ENCODE measurements at regions not wholly inside any gene's neighbourhood (a gene's known extent, or its start where the extent isn't known, plus 50 kb on each side); places are given as distances from the start of the nearest gene placed in this dataset.
"Not testable (repeated sequence)": the region's sequence is repeated elsewhere in the genome, so short reads cannot be mapped to it uniquely, and the experiment has no call there.

DNA sequence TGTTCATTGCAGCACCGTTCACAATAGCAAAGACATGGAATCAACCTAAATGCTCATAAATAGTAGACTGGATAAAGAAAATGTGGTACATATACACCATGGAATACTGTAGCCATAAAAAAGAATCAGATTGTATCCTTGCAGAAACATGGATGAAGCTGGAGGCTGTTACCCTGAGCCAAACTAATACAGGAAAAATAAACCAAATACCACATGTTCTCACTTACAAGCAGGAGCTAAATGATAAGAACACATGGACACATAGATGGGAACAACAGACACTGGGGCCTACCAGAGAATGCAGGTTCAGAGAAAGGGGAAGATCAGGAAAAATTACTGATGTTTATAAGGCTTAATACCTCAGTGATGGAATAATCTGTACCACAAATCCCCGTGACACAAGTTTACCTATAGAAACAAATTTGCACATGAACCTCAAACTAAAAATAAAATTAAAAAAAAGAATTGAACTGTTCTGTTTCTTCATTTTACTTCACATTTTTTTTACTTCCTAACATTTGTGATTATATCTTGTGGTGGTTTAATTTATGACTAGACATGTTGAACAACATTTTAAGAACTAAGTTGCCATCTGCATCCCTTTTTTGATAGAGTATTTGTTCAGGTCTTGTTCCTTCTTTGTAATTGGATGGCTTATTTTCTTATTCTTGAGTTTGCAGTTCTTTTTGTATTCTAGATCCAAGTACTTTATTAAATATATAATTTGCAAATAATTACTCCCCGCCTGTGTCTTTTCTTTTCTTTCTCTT lies 835.2 kb downstream of the FSCB start:
- no peak for DNase-seq
- intact Hi-C loops (cut with DNase I) = no loop called here

DNA sequence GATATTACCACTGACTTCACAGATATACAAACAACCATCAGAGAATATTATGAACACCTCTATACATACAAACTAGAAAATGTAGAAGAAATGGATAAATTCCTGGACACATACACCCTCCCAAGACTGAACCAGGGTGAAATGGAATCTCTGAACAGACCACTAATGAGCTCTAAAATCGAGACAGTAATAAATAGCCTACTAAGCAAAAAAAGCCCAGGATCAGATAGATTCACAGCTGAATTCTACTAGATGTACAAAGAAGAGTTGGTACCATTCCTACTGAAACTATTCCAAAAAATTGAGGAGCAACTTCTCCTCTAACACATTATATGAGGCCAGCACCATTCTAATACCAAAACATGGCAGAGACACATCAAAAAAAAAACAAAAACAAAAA lies 837.7 kb downstream of the FSCB start:
- intact Hi-C loops (cut with DNase I) = no loop called here

DNA sequence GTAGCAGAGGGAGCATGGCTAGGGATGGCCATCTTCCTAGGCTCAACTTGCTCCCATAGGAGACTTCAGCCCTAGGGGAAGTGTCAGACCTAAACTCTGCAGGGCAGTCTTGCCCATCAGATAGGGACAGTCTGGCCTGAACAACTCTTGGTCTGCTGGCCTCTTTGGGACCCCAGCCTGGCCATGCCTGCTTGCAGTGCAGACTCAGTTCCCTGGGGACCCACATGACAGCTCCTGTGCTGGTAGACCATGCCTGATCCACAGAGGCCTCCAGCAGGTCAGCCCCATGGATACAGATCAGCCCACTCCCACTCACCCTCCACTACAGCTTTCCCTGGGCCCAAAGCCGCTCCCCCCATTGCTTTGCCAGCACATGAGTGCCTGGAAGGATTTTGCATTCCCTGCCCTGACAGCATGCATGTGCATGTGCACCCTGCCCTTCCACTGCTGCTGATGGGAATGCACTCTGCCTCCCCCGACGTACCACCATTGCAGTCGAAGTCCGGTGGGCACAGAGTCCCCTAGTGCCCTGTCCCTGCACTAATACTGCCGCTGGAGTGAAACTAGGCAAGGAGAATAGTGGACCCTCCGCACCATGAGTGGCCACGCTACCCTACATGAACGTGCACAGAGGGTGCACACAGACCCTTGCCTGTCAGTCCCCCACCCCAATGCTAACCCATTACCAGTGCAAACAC lies 841.4 kb downstream of the FSCB start:
- intact Hi-C loops (cut with DNase I) = no loop called here
- DNase-seq = no peak

More for the DNA sequence above, 837.7 kb downstream of the FSCB start:
- no peak for DNase-seq

DNA sequence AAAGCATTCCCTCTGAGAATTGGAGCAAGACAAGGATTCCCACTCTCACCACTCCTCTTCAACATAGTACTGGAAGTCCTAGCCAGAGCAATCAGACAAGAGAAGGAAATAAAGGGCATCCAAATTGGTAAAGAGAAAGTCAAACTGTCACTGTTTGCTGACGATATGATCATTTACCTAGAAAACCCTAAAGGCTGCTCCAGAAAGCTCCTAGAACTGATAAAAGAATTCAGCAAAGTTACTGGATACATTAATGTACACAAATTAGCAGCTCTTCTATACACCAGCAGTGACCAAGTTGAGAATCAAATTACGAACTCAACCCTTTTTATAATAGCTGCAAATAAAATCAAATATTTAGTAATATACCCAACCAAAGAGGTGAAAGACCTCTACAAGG lies 851.9 kb downstream of the FSCB start:
- DNase-seq; intact Hi-C loops (cut with DNase I): not testable (repeated sequence)

DNA sequence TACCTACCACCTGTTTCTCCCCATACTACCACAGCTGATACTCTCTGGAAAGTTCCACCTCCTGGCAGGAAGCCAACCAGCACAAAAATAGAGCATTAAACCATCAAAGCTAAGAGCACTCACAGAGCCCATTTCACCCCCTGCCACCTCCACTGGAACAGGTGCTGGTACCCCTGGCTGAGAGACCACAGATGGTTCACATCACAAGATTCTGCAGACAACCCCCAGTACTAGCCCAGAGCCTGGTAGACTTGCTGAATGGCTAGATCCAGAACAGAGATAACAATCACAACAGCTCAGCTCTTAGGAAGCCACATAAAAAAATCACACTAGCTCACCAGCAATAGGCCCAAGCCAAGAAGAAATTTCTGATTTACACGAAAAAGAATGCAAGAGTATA lies 855.2 kb downstream of the FSCB start:
- intact Hi-C loops (cut with DNase I) = no loop called here
- no peak for DNase-seq

GRCh38 chr14:43651185-43651787 lies 855.8 kb downstream of the FSCB start:
- no peak for DNase-seq
- intact Hi-C loops (cut with DNase I) = no loop called here

DNA sequence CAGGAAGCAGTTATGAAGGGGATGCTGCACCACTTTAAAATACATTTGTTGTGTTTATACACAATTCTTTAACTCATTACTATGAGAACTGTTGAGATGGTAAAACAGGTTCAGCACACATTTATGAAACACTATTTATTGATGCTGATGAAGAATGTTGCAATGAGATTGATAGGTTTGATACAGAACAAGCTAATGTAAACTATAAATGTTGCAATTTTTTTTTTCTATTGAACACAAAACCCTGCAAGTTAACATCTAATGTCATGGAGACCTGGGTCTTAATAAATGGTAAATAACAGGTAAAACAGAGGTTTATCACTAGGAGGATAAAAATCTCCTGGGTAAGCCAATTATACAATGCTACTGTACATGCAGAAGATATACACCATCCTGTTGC lies 857.6 kb downstream of the FSCB start:
- intact Hi-C loops (cut with DNase I) = no loop called here

DNA sequence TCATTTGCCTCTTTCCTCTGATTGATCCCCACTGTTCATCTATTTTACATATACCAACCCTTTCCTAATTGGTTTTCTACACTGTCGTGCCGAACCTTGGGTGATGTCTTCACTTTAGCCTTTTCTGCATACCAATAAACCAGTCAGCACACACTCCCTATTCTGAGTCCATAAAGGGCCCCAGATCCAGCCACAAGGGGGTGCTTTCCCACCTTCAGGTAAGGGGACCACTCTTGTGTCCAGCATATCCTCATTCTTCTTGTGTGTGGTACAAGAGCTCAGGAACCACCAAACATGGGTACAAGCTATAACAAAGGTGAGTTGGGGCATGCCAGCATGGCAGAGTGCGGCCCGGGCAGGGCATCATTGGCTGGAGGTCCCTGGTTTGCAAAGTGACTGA lies 859.8 kb downstream of the FSCB start:
- no peak for DNase-seq
- intact Hi-C loops (cut with DNase I) = no loop called here

More for the DNA sequence above, 857.6 kb downstream of the FSCB start:
- DNase-seq = no peak

GRCh38 chr14:43640718-43641267 lies 866.3 kb downstream of the FSCB start:
- DNase-seq = no peak
- intact Hi-C loops (cut with DNase I) = no loop called here

- DNase-seq = no peak
- intact Hi-C loops (cut with DNase I) = no loop called here
Measured at GRCh38 chr14:43625294-43625693, 881.8 kb downstream of the FSCB start.

DNA sequence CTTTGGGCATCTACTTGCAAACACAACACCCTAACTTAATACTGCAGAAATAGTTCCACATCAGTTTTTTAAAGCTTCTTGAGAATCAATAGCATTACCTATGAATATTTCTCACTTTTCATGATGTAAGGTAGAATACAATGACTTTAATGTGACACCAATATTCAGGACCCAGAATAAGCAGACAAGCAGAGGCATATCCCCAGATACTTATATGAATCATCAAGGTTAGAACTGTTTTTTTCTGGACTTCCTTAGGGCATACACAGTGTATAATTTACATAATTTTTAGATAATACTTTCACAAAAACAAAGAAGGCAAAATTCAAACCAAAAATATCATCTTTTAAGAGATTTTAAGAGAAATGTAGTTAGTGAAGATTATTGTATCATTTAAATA lies 885.8 kb downstream of the FSCB start:
- no peak for DNase-seq
- intact Hi-C loops (cut with DNase I) = no loop called here

DNA sequence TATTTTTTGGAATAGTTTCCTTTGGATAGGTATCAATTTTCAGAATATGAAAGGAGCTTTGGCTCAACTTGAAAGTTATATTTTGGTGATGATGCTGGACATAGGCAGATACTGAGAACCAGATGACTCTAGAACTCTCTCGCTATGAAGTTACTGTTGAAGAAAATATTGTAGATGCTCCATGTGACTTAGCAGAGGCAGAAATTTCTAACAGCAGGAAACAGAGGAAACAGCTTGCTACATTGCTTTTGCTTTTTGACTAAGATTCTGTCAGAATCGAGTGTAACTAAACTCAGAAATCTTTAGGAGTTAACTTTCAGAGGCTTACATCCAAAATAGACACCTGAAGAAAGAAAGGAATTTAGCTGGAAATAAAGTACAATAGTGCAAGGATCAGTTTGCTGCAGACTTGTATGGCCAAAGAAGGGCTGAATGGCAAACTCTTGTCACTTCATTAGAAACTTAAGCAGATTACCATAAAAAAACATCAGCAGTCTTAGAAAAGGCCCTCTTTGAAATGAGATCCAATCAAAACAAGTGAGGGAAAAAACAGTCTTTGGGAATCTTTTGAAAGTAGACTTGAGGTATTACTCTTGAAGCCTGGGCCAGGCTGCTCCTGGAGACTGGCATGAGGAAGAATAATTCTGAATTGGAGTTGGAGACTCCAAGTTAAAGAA lies 911.8 kb downstream of the FSCB start:
- no peak for DNase-seq
- intact Hi-C loops (cut with DNase I) = no loop called here

GRCh38 chr14:43591776-43592175 lies 915.3 kb downstream of the FSCB start:
- DNase-seq = no peak
- intact Hi-C loops (cut with DNase I) = no loop called here

DNA sequence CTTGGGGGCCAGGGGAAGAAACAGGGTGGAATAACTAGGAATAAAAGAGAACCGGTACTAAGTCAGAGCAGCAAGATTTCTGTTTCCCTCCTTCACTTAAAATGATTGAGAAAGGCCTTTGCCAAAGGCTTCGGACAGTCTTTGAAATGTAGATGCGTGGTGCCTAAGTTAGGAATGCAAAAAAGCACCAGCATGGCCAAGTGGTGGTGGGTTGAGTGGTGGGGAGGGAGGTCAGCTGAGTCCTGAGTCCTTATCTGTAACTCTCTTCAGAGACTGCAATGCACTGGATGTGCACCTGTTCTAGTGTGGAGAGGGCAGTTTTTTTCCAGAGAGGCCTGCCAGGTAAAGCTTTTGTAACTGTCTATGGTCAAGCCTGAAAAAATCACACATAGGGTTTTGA lies 919.9 kb downstream of the FSCB start:
- intact Hi-C loops (cut with DNase I) = no loop called here

DNA sequence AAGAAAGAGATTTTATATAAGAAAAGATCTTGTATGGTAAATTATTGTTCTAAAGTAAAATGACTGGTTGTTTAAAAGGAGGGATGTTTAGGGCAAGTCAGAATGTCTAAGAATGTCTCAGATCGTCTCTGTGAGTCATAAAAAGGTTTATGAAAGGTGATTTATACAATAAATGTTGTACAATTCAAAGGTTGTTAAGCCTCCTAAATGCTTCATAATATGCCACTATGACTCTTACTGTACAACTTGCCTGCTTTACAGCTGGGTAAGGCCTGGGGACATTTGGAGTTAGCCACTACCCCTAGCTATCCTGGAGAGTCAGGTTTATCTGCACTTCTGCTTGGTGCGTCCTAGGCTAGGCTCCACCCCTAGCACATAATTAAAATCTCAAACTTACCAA lies 927.4 kb downstream of the FSCB start:
- no peak for DNase-seq
- intact Hi-C loops (cut with DNase I) = no loop called here

More for the DNA sequence above, 919.9 kb downstream of the FSCB start:
- no peak for DNase-seq

DNA sequence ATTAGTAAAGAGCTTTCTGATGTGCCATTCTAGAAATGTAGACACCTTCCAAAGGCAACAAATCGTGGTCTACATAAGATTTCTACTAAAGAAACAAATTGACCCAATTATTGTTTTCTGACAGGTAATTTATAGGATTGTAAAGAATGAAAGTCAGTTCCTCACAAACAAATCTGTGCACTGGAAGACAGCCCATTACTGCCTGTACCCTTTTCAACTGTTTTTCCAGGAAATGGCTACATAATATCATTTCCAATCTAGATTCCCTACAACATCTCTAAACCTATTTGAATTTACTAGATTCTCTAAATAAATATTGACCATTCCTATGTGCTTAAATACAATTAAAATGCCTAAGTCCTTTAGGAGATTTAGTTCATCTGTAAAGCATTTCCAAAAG lies 939.1 kb downstream of the FSCB start:
- no peak for DNase-seq
- intact Hi-C loops (cut with DNase I) = no loop called here

GRCh38 chr14:43548368-43548767 lies 958.7 kb downstream of the FSCB start:
- intact Hi-C loops (cut with DNase I) = no loop called here
- no peak for DNase-seq

DNA sequence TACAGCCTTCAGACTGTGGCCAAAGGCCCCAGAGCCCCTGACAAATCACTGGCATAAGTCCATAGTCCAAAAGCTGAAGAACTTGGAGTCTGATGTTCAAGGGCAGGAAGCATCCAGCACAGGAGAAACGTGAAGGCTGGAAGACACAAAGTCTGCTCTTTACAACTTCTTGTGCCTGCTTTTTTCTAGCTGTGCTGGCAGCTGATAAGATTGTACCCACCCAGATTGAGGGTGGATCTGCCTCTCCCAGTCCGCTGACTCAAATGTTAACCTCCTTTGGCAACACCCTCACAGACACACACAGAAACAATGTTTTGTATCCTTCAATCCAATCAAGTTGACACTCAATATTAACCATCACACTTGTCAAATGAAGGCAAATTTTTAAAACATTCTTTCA lies 959.5 kb downstream of the FSCB start:
- DNase-seq; intact Hi-C loops (cut with DNase I): not testable (repeated sequence)

GRCh38 chr14:43541356-43541755 lies 965.7 kb downstream of the FSCB start:
- intact Hi-C loops (cut with DNase I) = no loop called here
- DNase-seq = no peak

DNA sequence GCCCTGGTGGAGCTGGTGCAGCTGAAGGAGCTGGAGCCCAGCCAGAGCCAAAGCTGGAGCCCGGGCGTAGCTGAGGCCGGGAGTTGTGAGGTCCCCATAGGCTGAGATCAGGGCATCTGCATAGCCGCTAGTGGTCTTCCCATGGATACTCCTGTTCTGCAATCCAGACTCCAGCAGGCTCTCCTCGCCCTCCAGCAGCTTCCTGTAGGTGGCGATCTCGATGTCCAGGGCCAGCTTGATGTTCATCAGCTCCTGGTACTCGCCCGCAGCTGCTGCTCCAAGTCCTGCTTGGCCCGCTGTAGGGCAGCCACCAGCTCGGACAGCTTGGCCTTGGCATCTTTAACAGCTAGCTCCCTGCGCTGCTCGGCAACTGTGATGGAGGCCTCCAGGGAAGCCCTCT lies 966.1 kb downstream of the FSCB start:
- intact Hi-C loops (cut with DNase I) = no loop called here
- DNase-seq = no peak

Measured in head of caudate nucleus (tissue), 42 donors.